ENCODE measurements at regions not wholly inside any gene's neighbourhood (a gene's known extent, or its start where the extent isn't known, plus 50 kb on each side); places are given as distances from the start of the nearest gene placed in this dataset.

DNA sequence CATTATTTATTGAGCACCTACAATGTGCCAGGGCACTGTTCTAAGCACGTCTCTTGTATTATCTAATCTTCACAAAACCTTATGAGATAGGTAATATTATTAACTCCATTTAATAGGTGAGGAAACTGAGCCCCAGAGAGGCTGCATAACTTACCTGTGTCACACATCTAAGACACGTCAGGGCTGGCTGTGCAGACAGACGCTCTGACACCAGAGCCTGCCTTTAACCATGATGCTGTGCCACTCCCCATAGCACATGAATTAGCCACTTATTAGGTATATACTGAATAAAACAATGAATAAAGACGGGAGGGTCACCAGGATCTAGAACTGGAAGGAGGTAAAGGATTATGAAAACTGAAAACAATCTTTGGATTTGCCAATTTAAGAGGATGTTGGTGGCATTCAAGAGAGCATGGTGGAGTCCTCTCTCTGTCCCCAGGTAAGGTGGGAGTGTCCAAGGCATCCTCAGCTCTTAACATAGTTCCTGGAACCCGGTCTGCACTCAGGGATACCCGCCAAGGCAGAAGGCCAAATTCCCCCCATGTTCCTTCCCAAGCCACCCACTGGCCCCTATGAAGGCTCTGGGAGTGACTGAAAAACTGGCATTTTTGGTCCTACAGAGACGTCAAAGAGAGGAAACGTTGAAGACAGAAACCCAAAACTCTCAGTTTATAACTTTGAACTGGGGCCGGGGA, 479.7 kb downstream of the FOXO1 start:
- H3K36me3 ChIP-seq (ENCODE audit: insufficient read depth, low read length): no peaks in the 10 kb centered on the region
- no peak overlapping the region for H3K9ac ChIP-seq (ENCODE audit: low read length)
- Mint-ChIP-seq H3K9me3 (ENCODE audit: unreplicated experiment) (no peaks in the 10 kb centered on the region), H3K4me3 (ENCODE audit: unreplicated experiment) (no peak overlapping the region), H3K27ac (ENCODE audit: unreplicated experiment) (no peak overlapping the region), H3K27me3 (ENCODE audit: low read depth, unreplicated experiment) (peaks cover 5% of the 10 kb centered on the region), H3K36me3 (ENCODE audit: low read depth, unreplicated experiment) (no peaks in the 10 kb centered on the region), H3K4me1 (ENCODE audit: low read depth, unreplicated experiment) (peaks cover 29% of the 10 kb centered on the region)
- no peak overlapping the region for H2AFZ ChIP-seq (ENCODE audit: low read depth, low read length)
- H3K27me3 ChIP-seq (ENCODE audit: insufficient read depth, low read length): no peaks in the 10 kb centered on the region
- FAIRE-seq (no peak), DNase-seq (ENCODE audit: low read depth) (no peak)
- H3K79me2 ChIP-seq (ENCODE audit: insufficient read depth, low read length): no peaks in the 10 kb centered on the region
- H3K27ac ChIP-seq (ENCODE audit: low read depth, low read length): no peak overlapping the region
- no peak overlapping the region for H3K4me3 ChIP-seq (ENCODE audit: insufficient read depth, low read depth, low read length)
- H3K4me2 ChIP-seq (ENCODE audit: low read length): no peak overlapping the region
- no peak for TF ChIP-seq EZH2 (IDR thresholded peaks at IDR 0.05; ENCODE audit: insufficient read depth, low read length)
- TF ChIP-seq, protein P1, sequence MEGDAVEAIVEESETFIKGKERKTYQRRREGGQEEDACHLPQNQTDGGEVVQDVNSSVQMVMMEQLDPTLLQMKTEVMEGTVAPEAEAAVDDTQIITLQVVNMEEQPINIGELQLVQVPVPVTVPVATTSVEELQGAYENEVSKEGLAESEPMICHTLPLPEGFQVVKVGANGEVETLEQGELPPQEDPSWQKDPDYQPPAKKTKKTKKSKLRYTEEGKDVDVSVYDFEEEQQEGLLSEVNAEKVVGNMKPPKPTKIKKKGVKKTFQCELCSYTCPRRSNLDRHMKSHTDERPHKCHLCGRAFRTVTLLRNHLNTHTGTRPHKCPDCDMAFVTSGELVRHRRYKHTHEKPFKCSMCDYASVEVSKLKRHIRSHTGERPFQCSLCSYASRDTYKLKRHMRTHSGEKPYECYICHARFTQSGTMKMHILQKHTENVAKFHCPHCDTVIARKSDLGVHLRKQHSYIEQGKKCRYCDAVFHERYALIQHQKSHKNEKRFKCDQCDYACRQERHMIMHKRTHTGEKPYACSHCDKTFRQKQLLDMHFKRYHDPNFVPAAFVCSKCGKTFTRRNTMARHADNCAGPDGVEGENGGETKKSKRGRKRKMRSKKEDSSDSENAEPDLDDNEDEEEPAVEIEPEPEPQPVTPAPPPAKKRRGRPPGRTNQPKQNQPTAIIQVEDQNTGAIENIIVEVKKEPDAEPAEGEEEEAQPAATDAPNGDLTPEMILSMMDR (IDR thresholded peaks at IDR 0.05; ENCODE audit: insufficient read depth, low read depth, low read length): no peak
- H3K4me1 ChIP-seq (ENCODE audit: insufficient read depth, low read length): peaks cover 20% of the 10 kb centered on the region
- H3K9me3 ChIP-seq (ENCODE audit: insufficient read depth, low read depth, low read length): no peaks in the 10 kb centered on the region
- no peaks in the 10 kb centered on the region for H4K20me1 ChIP-seq (ENCODE audit: insufficient read depth, low read length)

DNA sequence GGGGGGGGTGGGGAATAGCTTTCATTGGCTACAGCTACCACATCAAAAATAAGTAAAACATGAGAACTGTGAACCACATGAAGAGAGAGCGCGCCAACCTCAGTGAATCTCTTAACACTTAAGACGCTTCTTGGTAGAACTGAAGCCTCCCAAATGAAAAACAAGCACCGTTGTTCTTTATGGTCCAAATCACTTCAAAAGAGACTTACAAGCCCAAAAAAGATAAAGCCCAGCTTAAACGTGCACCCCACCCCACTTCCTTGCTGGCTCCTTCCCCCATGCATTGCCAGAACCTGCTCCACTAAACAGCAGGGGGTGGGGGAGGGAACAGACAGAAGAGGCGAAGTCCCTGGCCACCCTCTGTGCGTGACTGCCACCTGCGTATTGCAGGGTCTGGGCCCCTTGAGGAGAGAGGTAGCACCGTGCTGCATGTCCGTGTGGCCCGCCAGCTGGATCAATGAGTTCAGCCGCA, 479.1 kb downstream of the FOXO1 start:
- Mint-ChIP-seq H3K9me3 (ENCODE audit: unreplicated experiment) (no peaks in the 10 kb centered on the region), H3K4me1 (ENCODE audit: low read depth, unreplicated experiment) (peaks cover 30% of the 10 kb centered on the region), H3K27ac (ENCODE audit: unreplicated experiment) (no peak overlapping the region), H3K27me3 (ENCODE audit: low read depth, unreplicated experiment) (peaks cover 5% of the 10 kb centered on the region), H3K4me3 (ENCODE audit: unreplicated experiment) (no peak overlapping the region), H3K36me3 (ENCODE audit: low read depth, unreplicated experiment) (no peaks in the 10 kb centered on the region)
- Histone ChIP-seq H4K20me1 (ENCODE audit: insufficient read depth, low read length) (no peaks in the 10 kb centered on the region), H3K4me1 (ENCODE audit: insufficient read depth, low read length) (peaks cover 21% of the 10 kb centered on the region), H3K9ac (ENCODE audit: low read length) (no peak overlapping the region), H3K4me3 (ENCODE audit: insufficient read depth, low read depth, low read length) (no peak overlapping the region), H3K27ac (ENCODE audit: low read depth, low read length) (no peak overlapping the region), H3K36me3 (ENCODE audit: insufficient read depth, low read length) (no peaks in the 10 kb centered on the region), H3K4me2 (ENCODE audit: low read length) (no peak overlapping the region), H3K27me3 (ENCODE audit: insufficient read depth, low read length) (no peaks in the 10 kb centered on the region), H3K79me2 (ENCODE audit: insufficient read depth, low read length) (no peaks in the 10 kb centered on the region), H2AFZ (ENCODE audit: low read depth, low read length) (no peak overlapping the region), H3K9me3 (ENCODE audit: insufficient read depth, low read depth, low read length) (no peaks in the 10 kb centered on the region)
- no peak for TF ChIP-seq EZH2 (IDR thresholded peaks at IDR 0.05; ENCODE audit: insufficient read depth, low read length)
- TF ChIP-seq, protein P1 (IDR thresholded peaks at IDR 0.05; ENCODE audit: insufficient read depth, low read depth, low read length): no peak
- DNase-seq (ENCODE audit: low read depth): no peak
- FAIRE-seq: no peak

Measured in astrocyte (in vitro differentiated cells and primary cell).